HG02943 (cell line): ENCODE measurements at regions not wholly inside any gene's neighbourhood (a gene's known extent, or its start where the extent isn't known, plus 50 kb on each side); places are given as distances from the start of the nearest gene placed in this dataset.
"Not testable (repeated sequence)": the region's sequence is repeated elsewhere in the genome, so short reads cannot be mapped to it uniquely, and the experiment has no call there.

ENCODE experiments used
- ATAC-seq: cut with Tn5 transposase; IDR thresholded peaks from one replicate; pipeline ENCODE4 v1.9.1; 2021; ENCODE audit warnings: mild to moderate bottlenecking, low read depth, moderate library complexity; ENCODE audit not compliant: unreplicated experiment

GRCh38 chr9:42568942-42569556, 385.6 kb downstream of the SPATA31A6 start:
- not testable (repeated sequence) for ATAC-seq

DNA sequence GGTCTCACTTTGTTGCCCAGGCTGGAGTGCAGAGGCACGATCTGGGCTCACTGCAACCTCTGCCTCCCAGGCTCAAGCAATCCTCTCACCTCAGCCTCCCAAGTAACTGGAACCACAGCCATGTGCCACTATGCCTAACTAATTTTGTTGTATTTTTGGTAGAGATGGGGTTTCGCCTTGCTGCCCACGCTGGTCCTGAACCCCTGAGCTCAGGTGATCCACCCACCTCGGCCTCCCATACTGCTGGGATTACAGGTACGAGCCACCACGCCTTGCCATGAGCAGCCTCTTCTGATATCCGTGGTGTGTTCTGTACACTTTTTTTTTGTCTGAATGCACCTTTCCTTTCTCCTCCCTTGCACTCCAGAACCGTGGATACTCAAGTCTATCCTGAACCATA, 394.4 kb downstream of the SPATA31A6 start:
- not testable (repeated sequence) for ATAC-seq
